Neural cell (in vitro differentiated cells): ENCODE measurements at regions not wholly inside any gene's neighbourhood (a gene's known extent, or its start where the extent isn't known, plus 50 kb on each side); places are given as distances from the start of the nearest gene placed in this dataset.

Source experiments
- H2AFZ ChIP-seq: fragments of 200-600, 300-800 bp; sonication (generic), shearing (Covaris generic); 2 replicates; pipeline ENCODE4 v1.6.0; 2014; ENCODE audit warnings: low read depth, mild to moderate bottlenecking, antibody characterized with exemption, low read length, moderate library complexity
- H3F3A ChIP-seq: fragments of 200-600 bp; shearing (Covaris generic); 2 replicates; pipeline ENCODE4 v1.6.1; 2016; ENCODE audit warnings: mild to moderate bottlenecking, moderate library complexity, mixed read lengths, antibody characterized with exemption, low read length; ENCODE audit not compliant: insufficient read depth, poor library complexity, severe bottlenecking
- H3K27ac ChIP-seq: fragments of 200-600, 300-800 bp; sonication (generic), shearing (Covaris generic); 2 replicates; pipeline ENCODE4 v1.5.1; 2014; ENCODE audit warnings: mild to moderate bottlenecking, low read length, moderate library complexity
- H3K27me3 ChIP-seq: fragments of 300-800, 200-600 bp; sonication (generic), shearing (Covaris generic); 2 replicates; pipeline ENCODE4 v1.6.0; 2014; ENCODE audit warnings: mild to moderate bottlenecking, low read depth, low read length, moderate library complexity; ENCODE audit not compliant: insufficient read depth
- H3K36me3 ChIP-seq: fragments of 300-800, 200-600 bp; sonication (generic), shearing (Covaris generic); 2 replicates; pipeline ENCODE4 v1.5.1; 2014; ENCODE audit warnings: mild to moderate bottlenecking, antibody characterized with exemption, low read length, moderate library complexity; ENCODE audit not compliant: insufficient read depth
- H3K4me2 ChIP-seq: fragments of 300-800, 200-600 bp; sonication (generic), shearing (Covaris generic); 2 replicates; pipeline ENCODE4 v1.6.0; 2014; ENCODE audit warnings: mild to moderate bottlenecking, low read length
- H3K4me3 ChIP-seq: fragments of 300-800, 200-600 bp; sonication (generic), shearing (Covaris generic); 2 replicates; pipeline ENCODE4 v1.5.1; 2014; ENCODE audit warnings: mild to moderate bottlenecking, low read length, moderate library complexity
- H3K79me2 ChIP-seq: fragments of 200-600 bp; shearing (Covaris generic); replicated peaks from 2 replicates; pipeline ENCODE4 v1.6.0; 2014; ENCODE audit warnings: mild to moderate bottlenecking, low read length, moderate library complexity; ENCODE audit not compliant: insufficient read depth
- H3K9ac ChIP-seq: fragments of 300-800, 200-600 bp; sonication (generic), shearing (Covaris generic); 2 replicates; pipeline ENCODE4 v1.6.1; 2016; ENCODE audit warnings: mild to moderate bottlenecking, low read length, mixed read lengths
- H3K9me2 ChIP-seq: fragments of 200-600 bp; shearing (Covaris generic); 2 replicates; pipeline ENCODE4 v1.6.1; 2016; ENCODE audit warnings: mild to moderate bottlenecking, low read length, mixed read lengths; ENCODE audit not compliant: insufficient read depth
- H3K9me3 ChIP-seq: fragments of 200-600, 300-800 bp; sonication (generic), shearing (Covaris generic); 2 replicates; pipeline ENCODE4 v1.6.1; 2016; ENCODE audit warnings: mild to moderate bottlenecking, mixed run types, low read length, moderate library complexity, mixed read lengths
- H4K20me1 ChIP-seq: fragments of 200-600 bp; shearing (Covaris generic); 2 replicates; pipeline ENCODE4 v1.6.1; 2016; ENCODE audit warnings: mild to moderate bottlenecking, mixed run types; ENCODE audit not compliant: insufficient read depth
- EP300 ChIP-seq: fragments of 450-650 bp; conservative IDR thresholded peaks from 2 replicates; pipeline ENCODE4 v1.6.1; 2014; ENCODE audit warnings: antibody characterized with exemption, mild to moderate bottlenecking, moderate library complexity; ENCODE audit not compliant: poor library complexity, severe bottlenecking
- EZH2 ChIP-seq: fragments of 200-600, 300-800 bp; shearing (Covaris generic), sonication (generic); IDR thresholded peaks from 2 replicates; pipeline ENCODE4 v1.6.1; 2014; ENCODE audit warnings: antibody characterized with exemption, low read length, borderline replicate concordance, mild to moderate bottlenecking; ENCODE audit not compliant: insufficient read depth, poor library complexity, severe bottlenecking
- MXI1 ChIP-seq: fragments of 450-650 bp; conservative IDR thresholded peaks from 2 replicates; pipeline ENCODE4 v1.6.1; 2014; ENCODE audit warnings: antibody characterized with exemption, mild to moderate bottlenecking; ENCODE audit not compliant: poor library complexity, severe bottlenecking
- POLR2AphosphoS5 ChIP-seq: IDR thresholded peaks from 2 replicates; pipeline ENCODE4 v1.6.1; 2012
- RAD21 ChIP-seq: fragments of 450-650 bp; conservative IDR thresholded peaks from 2 replicates; pipeline ENCODE4 v1.6.1; 2014; ENCODE audit warnings: antibody characterized with exemption, mild to moderate bottlenecking, moderate library complexity
- REST ChIP-seq: IDR thresholded peaks from 2 replicates; pipeline ENCODE4 v1.6.1; 2012; ENCODE audit warnings: borderline replicate concordance
- SMC3 ChIP-seq: fragments of 450-650 bp; conservative IDR thresholded peaks from 2 replicates; pipeline ENCODE4 v1.6.1; 2014; ENCODE audit warnings: antibody characterized with exemption, mild to moderate bottlenecking, moderate library complexity; ENCODE audit not compliant: poor library complexity
- TAF1 ChIP-seq: IDR thresholded peaks from 2 replicates; pipeline ENCODE4 v1.6.1; 2012; ENCODE audit warnings: low read depth
- TF ChIP-seq, protein P1 (sequence below): fragments of 450-650 bp; IDR thresholded peaks from 2 replicates; pipeline ENCODE4 v1.5.1; 2014; ENCODE audit warnings: antibody characterized with exemption, mild to moderate bottlenecking, moderate library complexity; ENCODE audit not compliant: poor library complexity, severe bottlenecking

DNA sequence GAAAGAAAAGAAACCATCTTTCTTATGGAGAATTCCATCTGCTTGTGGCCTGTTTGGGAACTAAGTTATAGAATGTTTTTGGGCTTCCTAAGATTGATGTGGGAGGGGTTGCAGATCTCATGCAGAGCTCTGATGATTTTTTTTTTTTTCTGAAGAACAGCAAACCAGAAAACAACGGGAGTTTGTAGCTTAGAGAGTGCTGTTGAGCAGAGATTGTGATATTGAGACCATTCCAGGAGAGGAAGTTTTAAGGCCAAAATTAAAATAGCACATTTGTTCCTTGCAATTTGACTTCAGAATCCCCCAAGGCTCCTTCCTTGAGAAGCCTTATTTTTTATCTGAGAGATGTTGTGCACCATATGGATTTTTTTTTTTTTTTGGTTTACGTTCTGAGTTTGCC lies 159.5 kb upstream of the NRP1 start:
- H3K4me3 ChIP-seq = no peak overlapping the region
- no peaks in the 10 kb centered on the region for H3K79me2 ChIP-seq
- no peak overlapping the region for H3K27ac ChIP-seq
- H3K9me2 ChIP-seq = no peaks in the 10 kb centered on the region
- no peaks in the 10 kb centered on the region for H3F3A ChIP-seq
- H3K9me3 ChIP-seq = no peaks in the 10 kb centered on the region
- H3K27me3 ChIP-seq = no peaks in the 10 kb centered on the region
- TF ChIP-seq REST (no peak), RAD21 (no peak), EP300 (no peak), EZH2 (no peak), TAF1 (no peak), POLR2AphosphoS5 (no peak), MXI1 (no peak), SMC3 (no peak)
- TF ChIP-seq, protein P1, sequence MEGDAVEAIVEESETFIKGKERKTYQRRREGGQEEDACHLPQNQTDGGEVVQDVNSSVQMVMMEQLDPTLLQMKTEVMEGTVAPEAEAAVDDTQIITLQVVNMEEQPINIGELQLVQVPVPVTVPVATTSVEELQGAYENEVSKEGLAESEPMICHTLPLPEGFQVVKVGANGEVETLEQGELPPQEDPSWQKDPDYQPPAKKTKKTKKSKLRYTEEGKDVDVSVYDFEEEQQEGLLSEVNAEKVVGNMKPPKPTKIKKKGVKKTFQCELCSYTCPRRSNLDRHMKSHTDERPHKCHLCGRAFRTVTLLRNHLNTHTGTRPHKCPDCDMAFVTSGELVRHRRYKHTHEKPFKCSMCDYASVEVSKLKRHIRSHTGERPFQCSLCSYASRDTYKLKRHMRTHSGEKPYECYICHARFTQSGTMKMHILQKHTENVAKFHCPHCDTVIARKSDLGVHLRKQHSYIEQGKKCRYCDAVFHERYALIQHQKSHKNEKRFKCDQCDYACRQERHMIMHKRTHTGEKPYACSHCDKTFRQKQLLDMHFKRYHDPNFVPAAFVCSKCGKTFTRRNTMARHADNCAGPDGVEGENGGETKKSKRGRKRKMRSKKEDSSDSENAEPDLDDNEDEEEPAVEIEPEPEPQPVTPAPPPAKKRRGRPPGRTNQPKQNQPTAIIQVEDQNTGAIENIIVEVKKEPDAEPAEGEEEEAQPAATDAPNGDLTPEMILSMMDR = no peak
- no peak overlapping the region for H3K4me2 ChIP-seq
- H4K20me1 ChIP-seq = no peaks in the 10 kb centered on the region
- no peaks in the 10 kb centered on the region for H3K36me3 ChIP-seq
- H3K9ac ChIP-seq = no peak overlapping the region
- no peak overlapping the region for H2AFZ ChIP-seq

DNA sequence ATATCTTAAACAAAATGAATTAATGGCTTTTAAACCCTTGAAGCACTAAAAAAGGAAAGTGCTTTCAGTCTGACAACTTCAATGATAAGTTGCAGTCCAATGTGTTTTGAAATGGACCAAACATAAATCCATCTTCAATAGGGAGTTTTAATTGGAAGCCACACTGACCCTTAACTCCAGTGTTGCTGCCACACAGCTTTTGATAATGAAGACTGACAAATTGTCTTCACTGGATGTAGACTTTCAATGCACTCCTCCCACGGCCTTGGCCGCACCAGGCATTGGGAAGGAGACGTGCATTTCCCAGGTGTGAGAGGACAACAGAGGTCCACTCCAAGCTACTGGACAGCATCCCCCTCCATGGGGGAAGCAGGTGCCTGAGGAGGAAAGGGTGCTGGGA lies 159.0 kb upstream of the NRP1 start:
- no peaks in the 10 kb centered on the region for H3F3A ChIP-seq
- H3K79me2 ChIP-seq = no peaks in the 10 kb centered on the region
- no peak overlapping the region for H3K27ac ChIP-seq
- H3K4me2 ChIP-seq = no peak overlapping the region
- H3K9ac ChIP-seq = no peak overlapping the region
- H2AFZ ChIP-seq = no peak overlapping the region
- H3K36me3 ChIP-seq = no peaks in the 10 kb centered on the region
- H3K9me2 ChIP-seq = no peaks in the 10 kb centered on the region
- no peak overlapping the region for H3K4me3 ChIP-seq
- no peaks in the 10 kb centered on the region for H4K20me1 ChIP-seq
- no peaks in the 10 kb centered on the region for H3K9me3 ChIP-seq
- TF ChIP-seq EP300 = no peak
- no peak for TF ChIP-seq RAD21
- TF ChIP-seq EZH2 = no peak
- TF ChIP-seq REST = no peak
- no peak for TF ChIP-seq MXI1
- TF ChIP-seq SMC3 = no peak
- TF ChIP-seq TAF1 = no peak
- no peak for TF ChIP-seq POLR2AphosphoS5
- TF ChIP-seq, protein P1 = no peak
- no peaks in the 10 kb centered on the region for H3K27me3 ChIP-seq
